ENCODE measurements at regions not wholly inside any gene's neighbourhood (a gene's known extent, or its start where the extent isn't known, plus 50 kb on each side); places are given as distances from the start of the nearest gene placed in this dataset.

GRCh38 chr3:163952499-163952898, 1125.8 kb downstream of the SI start:
- Histone ChIP-seq H3K4me1 (ENCODE audit: low read depth) (no peaks in the 10 kb centered on the region), H3K4me3 (no peak overlapping the region), H3K36me3 (ENCODE audit: low read depth) (no peaks in the 10 kb centered on the region), H3K9me3 (no peaks in the 10 kb centered on the region)
- TF ChIP-seq CTCF (IDR thresholded peaks at IDR 0.05) = no peak
- DNase-seq = no peak
- intact Hi-C loops (cut with DNase I, micrococcal nuclease) = no loop called here
- no peak for ATAC-seq

- no peak for TF ChIP-seq CTCF (IDR thresholded peaks at IDR 0.05)
- intact Hi-C loops (cut with DNase I, micrococcal nuclease) = no loop called here
- no peak for ATAC-seq
- no peaks in the 10 kb centered on the region for H3K36me3 ChIP-seq (ENCODE audit: low read depth)
- H3K4me1 ChIP-seq (ENCODE audit: low read depth) = no peaks in the 10 kb centered on the region
- H3K4me3 ChIP-seq = no peak overlapping the region
- no peak for DNase-seq
- no peaks in the 10 kb centered on the region for H3K9me3 ChIP-seq
Measured at GRCh38 chr3:163951397-163951987, 1126.8 kb downstream of the SI start.

GRCh38 chr3:163946785-163947184, 1131.5 kb downstream of the SI start:
- H3K4me1 ChIP-seq (ENCODE audit: low read depth) = no peaks in the 10 kb centered on the region
- H3K9me3 ChIP-seq = peaks cover 3% of the 10 kb centered on the region
- H3K36me3 ChIP-seq (ENCODE audit: low read depth) = no peaks in the 10 kb centered on the region
- DNase-seq = no peak
- intact Hi-C loops (cut with DNase I, micrococcal nuclease) = no loop called here
- no peak for ATAC-seq
- no peak for TF ChIP-seq CTCF (IDR thresholded peaks at IDR 0.05)
- H3K4me3 ChIP-seq = no peak overlapping the region

- intact Hi-C loops (cut with DNase I, micrococcal nuclease) = no loop called here
- no peak for TF ChIP-seq CTCF (IDR thresholded peaks at IDR 0.05)
- no peak for ATAC-seq
- Histone ChIP-seq H3K4me3 (no peak overlapping the region), H3K9me3 (peaks cover 3% of the 10 kb centered on the region), H3K4me1 (ENCODE audit: low read depth) (no peaks in the 10 kb centered on the region), H3K36me3 (ENCODE audit: low read depth) (no peaks in the 10 kb centered on the region)
- no peak for DNase-seq
Measured at GRCh38 chr3:163943664-163944063, 1134.6 kb downstream of the SI start.

GRCh38 chr3:163939926-163940325, 1138.4 kb downstream of the SI start:
- no peak for ATAC-seq
- DNase-seq = no peak
- peaks cover 3% of the 10 kb centered on the region for H3K9me3 ChIP-seq

More at GRCh38 chr3:163939926-163940325, 1138.4 kb downstream of the SI start:
- no peaks in the 10 kb centered on the region for H3K4me1 ChIP-seq (ENCODE audit: low read depth)
- no peak for TF ChIP-seq CTCF (IDR thresholded peaks at IDR 0.05)
- intact Hi-C loops (cut with DNase I, micrococcal nuclease) = no loop called here
- no peaks in the 10 kb centered on the region for H3K36me3 ChIP-seq (ENCODE audit: low read depth)
- H3K4me3 ChIP-seq = no peak overlapping the region
